Neuron (in vitro differentiated cells): ENCODE measurements at regions not wholly inside any gene's neighbourhood (a gene's known extent, or its start where the extent isn't known, plus 50 kb on each side); places are given as distances from the start of the nearest gene placed in this dataset.
A peak's percentile ranks its signal among the peaks of the same experiment; 100 is the strongest.

Source experiments
- H2AFZ ChIP-seq: one replicate; pipeline ENCODE4 v1.6.1; 2013; ENCODE audit warnings: low read depth, mild to moderate bottlenecking, inconsistent platforms, low read length, moderate library complexity
- H3K27me3 ChIP-seq: one replicate; pipeline ENCODE4 v1.6.1; 2013; ENCODE audit warnings: low read length; ENCODE audit not compliant: insufficient read depth
- H3K36me3 ChIP-seq: one replicate; pipeline ENCODE4 v1.6.1; 2013; ENCODE audit warnings: low read length; ENCODE audit not compliant: insufficient read depth
- H3K4me1 ChIP-seq: one replicate; pipeline ENCODE4 v1.6.1; 2013; ENCODE audit warnings: low read length; ENCODE audit not compliant: insufficient read depth
- H3K4me3 ChIP-seq: 2 replicates; pipeline ENCODE4 v1.5.1; 2013; ENCODE audit warnings: mild to moderate bottlenecking, low read length, moderate library complexity
- H3K9me3 ChIP-seq: one replicate; pipeline ENCODE4 v1.6.1; 2013; ENCODE audit warnings: low read length

DNA sequence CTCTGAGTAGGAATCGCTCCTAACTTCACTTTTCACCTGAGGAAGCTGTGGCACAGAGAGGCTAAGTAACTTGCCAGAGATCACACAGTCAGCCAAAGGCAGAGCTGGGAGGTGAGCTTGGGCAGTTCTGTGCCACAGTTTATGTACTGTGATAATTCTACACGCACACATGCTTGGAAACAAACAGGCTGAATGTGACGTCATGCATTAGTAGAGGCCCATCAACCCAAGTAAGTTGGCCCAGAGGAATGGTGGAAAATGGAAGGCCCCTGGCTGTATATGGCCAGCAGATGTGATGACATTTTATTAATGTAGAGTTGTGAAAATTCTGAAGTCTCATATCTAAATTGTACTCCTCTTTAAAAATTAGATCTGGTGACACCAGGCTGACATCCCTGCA lies 394.0 kb downstream of the MIAT start:
- H2AFZ ChIP-seq = no peak overlapping the region
- H3K4me3 ChIP-seq = no peak overlapping the region
- H3K9me3 ChIP-seq = no peaks in the 10 kb centered on the region
- H3K36me3 ChIP-seq = no peaks in the 10 kb centered on the region
- no peaks in the 10 kb centered on the region for H3K4me1 ChIP-seq
- no peaks in the 10 kb centered on the region for H3K27me3 ChIP-seq

DNA sequence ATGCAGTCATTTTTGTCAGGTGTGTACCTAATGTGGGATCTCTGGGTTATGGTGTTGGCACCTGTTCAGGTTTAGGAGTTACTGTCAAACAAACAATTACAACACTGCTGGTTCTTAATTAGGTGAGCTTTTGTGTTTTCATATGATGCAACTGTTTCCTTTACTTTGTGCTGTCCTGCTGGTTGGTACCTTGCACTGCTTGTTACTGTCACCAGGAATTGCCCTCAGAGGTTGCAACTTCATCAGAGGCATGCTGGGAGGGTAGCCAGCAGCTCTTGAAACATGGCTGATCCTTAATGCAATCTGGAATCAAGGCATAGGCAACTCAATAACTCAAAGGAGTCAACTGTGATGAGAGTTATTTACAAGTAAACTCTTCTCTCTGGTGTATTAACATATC lies 400.3 kb downstream of the MIAT start:
- Histone ChIP-seq H3K4me1 (peaks cover 8% of the 10 kb centered on the region), H3K27me3 (no peaks in the 10 kb centered on the region), H2AFZ (no peak overlapping the region), H3K4me3 (no peak overlapping the region), H3K36me3 (no peaks in the 10 kb centered on the region), H3K9me3 (no peaks in the 10 kb centered on the region)

DNA sequence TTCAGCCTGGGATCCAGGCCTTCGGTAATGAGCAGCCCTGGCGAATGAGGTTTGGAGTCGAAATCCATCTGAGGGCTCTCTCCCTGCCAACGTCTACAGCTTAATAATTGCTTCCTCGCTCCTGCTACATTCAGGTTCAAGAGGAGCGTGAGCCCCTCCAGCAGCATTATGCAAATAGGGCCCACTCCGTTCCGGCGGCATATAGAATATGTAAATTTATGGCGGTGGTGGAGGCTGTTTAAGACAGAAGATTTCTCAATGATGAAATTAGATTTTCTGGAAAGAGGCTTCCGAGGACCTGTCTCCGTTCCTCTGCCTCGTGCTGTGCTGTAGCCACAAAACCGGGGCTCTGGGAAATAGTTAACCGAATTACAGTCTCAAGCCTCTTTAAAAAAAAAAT lies 402.8 kb downstream of the MIAT start:
- Histone ChIP-seq H3K4me1 (peaks cover 30% of the 10 kb centered on the region), H3K9me3 (no peaks in the 10 kb centered on the region), H3K4me3 (no peak overlapping the region), H3K36me3 (no peaks in the 10 kb centered on the region), H2AFZ (no peak overlapping the region), H3K27me3 (no peaks in the 10 kb centered on the region)

DNA sequence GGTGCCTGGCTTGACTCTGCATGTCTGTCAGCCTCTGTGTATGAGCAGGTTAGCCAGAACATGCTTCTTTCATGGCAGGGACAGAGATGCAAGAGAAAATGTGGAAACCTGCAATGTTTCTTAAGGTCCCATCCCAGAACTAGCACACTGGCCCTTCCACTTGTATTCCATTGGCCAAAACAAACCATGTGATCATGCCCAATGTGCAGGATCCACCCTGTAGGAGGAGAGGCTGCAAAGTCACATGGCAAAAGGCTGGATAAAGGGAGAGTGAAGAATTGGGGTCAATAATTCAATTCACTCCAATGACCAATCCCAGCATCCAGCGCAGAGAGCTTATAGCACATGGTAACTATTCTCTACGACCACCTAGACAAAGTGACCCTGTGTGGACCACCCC lies 405.5 kb downstream of the MIAT start:
- Histone ChIP-seq H2AFZ (peak overlapping the region; percentile 55), H3K9me3 (no peaks in the 10 kb centered on the region), H3K4me3 (peak overlapping the region; percentile 23), H3K36me3 (no peaks in the 10 kb centered on the region), H3K27me3 (no peaks in the 10 kb centered on the region), H3K4me1 (peaks cover 47% of the 10 kb centered on the region)

DNA sequence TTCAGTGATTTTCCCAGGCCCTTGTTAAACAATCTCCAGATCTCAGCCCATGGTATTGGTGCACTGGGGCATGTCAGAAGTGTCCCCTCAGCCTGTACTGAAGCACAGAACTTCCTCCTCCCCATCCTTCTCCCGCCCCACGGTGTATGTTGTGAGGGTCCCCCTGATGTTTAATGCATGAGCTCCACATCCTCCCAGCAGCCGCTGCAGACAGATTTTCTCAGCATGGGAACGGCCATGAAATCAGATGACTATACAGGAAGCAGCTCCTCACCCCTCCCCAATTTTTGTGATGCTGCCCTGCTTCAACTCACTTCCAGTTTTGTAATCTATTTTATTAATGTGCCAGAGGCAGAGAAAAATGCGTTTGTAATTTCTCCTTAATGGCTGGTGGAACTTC lies 406.0 kb downstream of the MIAT start:
- H3K4me3 ChIP-seq = peak overlapping the region; percentile 23
- no peaks in the 10 kb centered on the region for H3K27me3 ChIP-seq
- H2AFZ ChIP-seq = peak overlapping the region; percentile 55
- H3K9me3 ChIP-seq = no peaks in the 10 kb centered on the region
- no peaks in the 10 kb centered on the region for H3K36me3 ChIP-seq
- peaks cover 47% of the 10 kb centered on the region for H3K4me1 ChIP-seq

DNA sequence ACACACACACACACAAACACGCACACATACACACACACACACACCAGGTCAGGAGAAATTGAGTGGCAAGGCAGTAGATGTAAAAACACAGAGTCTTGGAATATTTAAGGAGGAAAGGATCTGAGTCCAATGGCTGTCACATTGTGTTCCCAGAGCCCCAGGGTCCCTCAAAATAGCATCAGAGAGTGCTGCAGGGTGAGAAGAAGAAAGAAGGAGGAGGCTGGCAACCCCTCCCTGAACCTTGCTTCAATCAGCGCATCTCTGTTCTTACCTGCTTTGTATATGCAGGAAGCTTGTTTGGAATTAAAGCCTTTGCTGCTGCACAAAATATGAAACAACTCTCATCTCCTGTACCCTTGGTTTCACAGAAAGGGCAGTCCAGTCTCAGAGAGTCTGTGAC lies 406.5 kb downstream of the MIAT start:
- no peaks in the 10 kb centered on the region for H3K36me3 ChIP-seq
- H2AFZ ChIP-seq = no peak overlapping the region
- no peaks in the 10 kb centered on the region for H3K9me3 ChIP-seq
- peak overlapping the region; percentile 23 for H3K4me3 ChIP-seq
- peaks cover 47% of the 10 kb centered on the region for H3K4me1 ChIP-seq
- H3K27me3 ChIP-seq = no peaks in the 10 kb centered on the region

DNA sequence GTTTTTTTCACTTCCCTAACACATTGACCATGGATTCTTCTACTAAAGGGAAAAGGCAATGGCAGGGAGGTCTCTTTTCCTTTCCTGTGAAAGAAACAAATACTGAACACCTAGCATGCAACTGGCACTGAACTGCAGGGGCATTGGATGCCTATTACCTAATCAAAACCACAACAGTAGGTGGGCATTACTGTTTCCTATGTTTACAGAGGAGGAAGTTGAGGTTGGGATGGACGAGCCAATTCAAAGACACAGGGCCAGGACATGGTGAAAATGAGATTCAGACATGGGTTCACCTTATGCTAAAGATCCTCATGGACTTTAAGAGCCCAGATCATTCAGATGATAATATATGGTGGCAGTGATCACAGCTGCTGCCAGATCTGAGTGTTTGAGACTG lies 407.0 kb downstream of the MIAT start:
- Histone ChIP-seq H3K4me1 (peaks cover 47% of the 10 kb centered on the region), H3K27me3 (no peaks in the 10 kb centered on the region), H2AFZ (no peak overlapping the region), H3K4me3 (no peak overlapping the region), H3K36me3 (no peaks in the 10 kb centered on the region), H3K9me3 (no peaks in the 10 kb centered on the region)

DNA sequence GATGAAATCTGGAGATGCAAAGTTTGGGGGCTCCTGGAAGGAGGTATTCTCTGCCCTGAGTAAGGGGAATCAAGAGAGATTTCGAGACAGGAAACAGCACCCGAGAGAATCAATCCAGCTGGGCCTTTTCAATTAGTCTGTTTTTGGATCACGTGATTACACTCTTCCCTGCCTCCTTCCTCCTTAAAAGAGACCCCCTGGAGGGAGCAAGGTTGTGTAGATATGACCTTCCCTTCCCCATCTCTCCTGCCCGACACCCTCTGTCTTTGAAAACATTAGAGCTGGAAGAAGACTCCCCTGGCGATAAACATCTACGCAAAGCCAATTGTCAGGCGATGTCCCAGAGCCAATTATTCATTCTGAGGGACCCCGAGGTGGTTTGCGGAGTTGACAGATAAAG lies 407.9 kb downstream of the MIAT start:
- Histone ChIP-seq H3K27me3 (no peaks in the 10 kb centered on the region), H3K4me1 (peaks cover 44% of the 10 kb centered on the region)

DNA sequence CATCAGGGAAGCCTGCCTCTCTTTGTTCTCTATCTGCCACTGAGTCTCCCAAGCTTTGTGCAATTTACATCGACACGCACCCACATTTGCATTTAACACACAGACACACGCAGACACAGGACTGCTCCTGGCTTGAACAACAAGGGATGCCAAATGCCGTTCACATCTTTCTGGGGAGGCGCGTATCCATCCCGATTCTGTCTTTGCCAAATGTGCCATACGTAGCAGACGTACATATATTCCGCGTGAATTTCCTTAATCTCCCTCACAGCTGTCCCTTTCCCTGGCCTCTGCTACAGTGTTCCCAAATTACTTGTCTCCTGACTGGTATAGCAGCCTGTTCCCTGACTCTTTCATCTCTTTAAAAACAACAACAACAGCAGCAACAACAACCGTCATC lies 409.5 kb downstream of the MIAT start:
- Histone ChIP-seq H2AFZ (no peak overlapping the region), H3K9me3 (no peaks in the 10 kb centered on the region), H3K4me1 (peaks cover 40% of the 10 kb centered on the region), H3K4me3 (no peak overlapping the region), H3K27me3 (no peaks in the 10 kb centered on the region), H3K36me3 (no peaks in the 10 kb centered on the region)

More for the DNA sequence above, 407.9 kb downstream of the MIAT start:
- H3K36me3 ChIP-seq = no peaks in the 10 kb centered on the region
- H3K4me3 ChIP-seq = no peak overlapping the region
- no peaks in the 10 kb centered on the region for H3K9me3 ChIP-seq
- no peak overlapping the region for H2AFZ ChIP-seq

DNA sequence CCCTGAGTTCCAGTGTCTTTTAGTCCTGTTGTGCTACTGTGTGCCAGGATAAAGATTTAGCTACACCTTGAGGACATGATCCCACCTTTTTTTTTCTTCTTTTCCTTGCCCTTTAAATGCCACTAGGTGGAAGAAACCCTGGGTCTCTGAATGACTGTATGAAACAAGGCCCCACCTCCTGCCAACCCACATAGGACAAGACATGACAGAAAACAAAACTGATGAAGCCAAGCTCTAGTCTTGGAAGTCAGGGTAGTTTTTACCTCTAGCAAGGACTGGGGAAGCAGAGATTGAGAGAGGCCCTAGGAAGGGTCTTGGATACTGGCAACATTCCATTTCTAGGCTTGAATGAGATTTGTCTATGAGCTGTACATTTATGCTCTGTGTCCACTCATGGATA lies 410.7 kb downstream of the MIAT start:
- H3K4me3 ChIP-seq = no peak overlapping the region
- peaks cover 35% of the 10 kb centered on the region for H3K4me1 ChIP-seq
- H3K36me3 ChIP-seq = no peaks in the 10 kb centered on the region
- no peaks in the 10 kb centered on the region for H3K27me3 ChIP-seq
- H2AFZ ChIP-seq = no peak overlapping the region
- H3K9me3 ChIP-seq = no peaks in the 10 kb centered on the region

DNA sequence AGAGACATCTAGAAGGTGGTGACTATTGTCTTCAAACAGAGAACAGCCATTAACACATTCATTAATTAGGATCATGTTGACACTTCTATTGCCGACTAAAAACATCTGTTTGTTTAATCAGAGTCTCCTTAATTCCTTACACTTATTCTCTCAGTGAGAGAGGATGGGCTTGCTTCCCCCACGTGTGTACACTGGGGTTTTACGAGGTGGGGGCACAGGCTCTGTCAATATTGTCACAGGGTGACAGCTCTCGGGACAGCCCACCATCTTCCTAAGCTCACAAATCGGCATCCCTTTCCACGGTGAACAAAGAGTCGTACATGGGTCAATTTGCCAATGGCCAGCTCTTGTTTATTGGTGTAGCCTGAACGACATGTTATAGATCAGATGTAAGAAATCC lies 413.2 kb downstream of the MIAT start:
- Histone ChIP-seq H2AFZ (no peak overlapping the region), H3K4me3 (no peak overlapping the region), H3K4me1 (peaks cover 17% of the 10 kb centered on the region), H3K27me3 (no peaks in the 10 kb centered on the region), H3K36me3 (no peaks in the 10 kb centered on the region), H3K9me3 (no peaks in the 10 kb centered on the region)

DNA sequence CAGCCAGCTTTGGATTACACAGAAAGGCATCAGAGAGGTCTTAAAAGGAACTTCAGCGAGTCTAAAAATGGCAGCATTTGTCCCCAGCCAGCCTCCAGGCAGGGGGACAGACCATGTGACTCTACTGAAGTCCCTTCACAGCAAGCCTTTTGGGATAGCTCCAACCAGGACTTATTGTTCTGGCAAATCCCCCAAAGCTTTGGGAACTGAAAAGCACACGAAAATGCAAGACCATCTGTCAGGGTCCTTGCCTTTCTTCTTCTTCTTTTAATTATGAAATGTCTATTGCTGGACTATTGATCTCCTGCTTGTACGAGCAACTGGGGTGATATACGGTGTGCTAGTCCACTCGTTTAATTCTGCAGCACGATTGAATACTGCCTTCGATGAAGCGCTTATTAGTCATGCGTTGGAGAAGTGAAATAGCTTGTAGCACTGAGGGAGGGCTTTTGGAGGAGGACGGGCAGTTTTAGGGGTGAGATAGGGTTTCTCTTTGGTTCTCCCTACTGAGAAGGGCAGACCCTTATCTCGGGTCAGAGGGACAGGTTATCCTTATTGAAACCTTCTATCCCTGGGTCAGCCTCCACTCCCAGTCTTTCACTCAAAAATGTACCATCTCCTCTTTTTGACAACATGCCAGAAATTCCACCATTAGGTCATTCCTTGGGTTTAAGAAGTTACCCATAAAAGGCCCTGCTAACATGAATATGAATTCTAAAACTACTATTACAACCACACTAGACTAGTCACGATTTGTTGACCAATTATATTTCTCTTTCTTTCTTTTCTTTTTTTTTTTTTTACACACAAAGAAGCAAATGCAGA lies 416.4 kb downstream of the MIAT start:
- Histone ChIP-seq H3K9me3 (no peaks in the 10 kb centered on the region), H3K36me3 (no peaks in the 10 kb centered on the region), H3K27me3 (no peaks in the 10 kb centered on the region), H3K4me1 (peaks cover 4% of the 10 kb centered on the region), H3K4me3 (no peak overlapping the region), H2AFZ (no peak overlapping the region)

DNA sequence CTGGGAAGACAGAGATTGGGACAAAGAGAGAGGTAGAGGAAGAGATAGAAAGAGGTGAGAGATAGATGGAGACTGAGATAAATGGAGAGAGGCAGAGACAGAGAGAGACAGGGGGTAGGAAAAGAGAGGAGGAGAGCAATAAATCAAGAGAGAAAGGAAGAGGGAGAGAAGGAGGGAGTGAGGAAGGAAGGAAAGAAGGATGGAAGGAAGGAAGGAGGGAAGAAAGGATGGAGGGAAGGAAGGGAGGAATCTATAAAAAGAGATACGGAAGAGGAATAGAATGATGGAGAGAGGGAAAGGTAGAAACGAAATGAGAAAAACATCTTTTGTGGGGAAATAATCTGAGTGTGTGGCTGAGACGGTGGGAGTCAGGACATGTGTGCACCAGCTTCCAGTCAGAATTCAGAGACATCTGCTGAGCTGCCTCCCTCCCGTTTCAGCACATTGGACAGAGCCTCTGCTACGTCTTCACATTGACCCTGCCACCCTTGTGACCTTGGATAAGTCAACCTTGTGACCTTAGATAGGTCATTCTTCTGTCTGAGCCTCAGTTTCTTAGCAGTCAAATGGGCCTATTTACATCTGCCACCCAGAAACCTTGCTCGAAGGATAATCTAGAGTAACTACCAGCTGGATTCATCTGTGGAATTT lies 417.8 kb downstream of the MIAT start:
- Histone ChIP-seq H3K36me3 (no peaks in the 10 kb centered on the region), H3K9me3 (no peaks in the 10 kb centered on the region), H2AFZ (no peak overlapping the region), H3K4me3 (no peak overlapping the region), H3K4me1 (peaks cover 4% of the 10 kb centered on the region), H3K27me3 (no peaks in the 10 kb centered on the region)
